GM12872 (cell line): ENCODE measurements at regions not wholly inside any gene's neighbourhood (a gene's known extent, or its start where the extent isn't known, plus 50 kb on each side); places are given as distances from the start of the nearest gene placed in this dataset.

Source experiments
- TF ChIP-seq, protein P1 (sequence below): IDR thresholded peaks from 3 replicates; pipeline ENCODE4 v1.5.1; 2011; ENCODE audit warnings: low read depth, mild to moderate bottlenecking, low read length, moderate library complexity; ENCODE audit not compliant: insufficient read depth

GRCh38 chr2:241943961-241944575 is 74.5 kb downstream of the RTP5 start:
- TF ChIP-seq, protein P1, sequence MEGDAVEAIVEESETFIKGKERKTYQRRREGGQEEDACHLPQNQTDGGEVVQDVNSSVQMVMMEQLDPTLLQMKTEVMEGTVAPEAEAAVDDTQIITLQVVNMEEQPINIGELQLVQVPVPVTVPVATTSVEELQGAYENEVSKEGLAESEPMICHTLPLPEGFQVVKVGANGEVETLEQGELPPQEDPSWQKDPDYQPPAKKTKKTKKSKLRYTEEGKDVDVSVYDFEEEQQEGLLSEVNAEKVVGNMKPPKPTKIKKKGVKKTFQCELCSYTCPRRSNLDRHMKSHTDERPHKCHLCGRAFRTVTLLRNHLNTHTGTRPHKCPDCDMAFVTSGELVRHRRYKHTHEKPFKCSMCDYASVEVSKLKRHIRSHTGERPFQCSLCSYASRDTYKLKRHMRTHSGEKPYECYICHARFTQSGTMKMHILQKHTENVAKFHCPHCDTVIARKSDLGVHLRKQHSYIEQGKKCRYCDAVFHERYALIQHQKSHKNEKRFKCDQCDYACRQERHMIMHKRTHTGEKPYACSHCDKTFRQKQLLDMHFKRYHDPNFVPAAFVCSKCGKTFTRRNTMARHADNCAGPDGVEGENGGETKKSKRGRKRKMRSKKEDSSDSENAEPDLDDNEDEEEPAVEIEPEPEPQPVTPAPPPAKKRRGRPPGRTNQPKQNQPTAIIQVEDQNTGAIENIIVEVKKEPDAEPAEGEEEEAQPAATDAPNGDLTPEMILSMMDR = no peak

GRCh38 chr2:241944821-241945220 is 75.3 kb downstream of the RTP5 start:
- TF ChIP-seq, protein P1 = no peak

DNA sequence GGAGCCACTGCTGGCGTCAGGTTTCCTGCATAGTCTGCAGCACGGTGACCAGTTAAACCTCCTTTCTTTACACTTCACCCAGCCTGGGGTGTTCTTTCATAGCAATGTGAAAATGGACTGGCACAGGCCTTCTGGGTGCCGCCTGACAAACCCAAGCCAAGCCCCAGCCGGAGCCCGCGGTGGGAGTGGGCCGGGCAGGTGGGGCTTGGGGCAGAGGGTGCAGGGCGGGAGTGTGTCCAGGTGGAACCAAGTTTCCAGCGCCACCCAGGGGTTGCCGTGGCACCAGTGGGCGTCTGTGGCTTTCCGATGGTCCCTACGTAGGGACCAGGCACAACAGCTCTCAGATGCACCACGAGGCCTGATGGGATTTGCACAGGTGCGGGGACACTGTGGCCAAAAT is 75.8 kb downstream of the RTP5 start:
- TF ChIP-seq, protein P1 = no peak

DNA sequence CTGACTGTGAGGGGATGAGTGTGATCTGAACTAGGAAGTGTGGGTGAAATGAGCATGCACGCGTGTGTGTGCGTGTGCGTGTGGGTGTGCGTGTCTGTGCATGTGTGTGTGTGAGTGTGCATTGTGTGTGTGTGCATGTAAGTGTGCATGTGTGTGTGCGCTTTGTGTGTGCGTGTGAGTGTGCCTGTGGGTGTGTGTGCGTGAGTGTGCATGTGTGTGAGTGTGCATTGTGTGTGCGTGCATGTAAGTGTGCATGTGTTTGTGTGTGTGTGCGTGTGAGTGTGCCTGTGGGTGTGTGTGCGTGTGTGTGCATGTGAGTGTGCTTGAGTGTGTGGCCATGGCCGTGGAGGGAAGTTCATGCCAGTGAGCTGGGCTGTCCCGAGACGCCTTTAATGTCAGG is 76.3 kb downstream of the RTP5 start:
- TF ChIP-seq, protein P1 = no peak

DNA sequence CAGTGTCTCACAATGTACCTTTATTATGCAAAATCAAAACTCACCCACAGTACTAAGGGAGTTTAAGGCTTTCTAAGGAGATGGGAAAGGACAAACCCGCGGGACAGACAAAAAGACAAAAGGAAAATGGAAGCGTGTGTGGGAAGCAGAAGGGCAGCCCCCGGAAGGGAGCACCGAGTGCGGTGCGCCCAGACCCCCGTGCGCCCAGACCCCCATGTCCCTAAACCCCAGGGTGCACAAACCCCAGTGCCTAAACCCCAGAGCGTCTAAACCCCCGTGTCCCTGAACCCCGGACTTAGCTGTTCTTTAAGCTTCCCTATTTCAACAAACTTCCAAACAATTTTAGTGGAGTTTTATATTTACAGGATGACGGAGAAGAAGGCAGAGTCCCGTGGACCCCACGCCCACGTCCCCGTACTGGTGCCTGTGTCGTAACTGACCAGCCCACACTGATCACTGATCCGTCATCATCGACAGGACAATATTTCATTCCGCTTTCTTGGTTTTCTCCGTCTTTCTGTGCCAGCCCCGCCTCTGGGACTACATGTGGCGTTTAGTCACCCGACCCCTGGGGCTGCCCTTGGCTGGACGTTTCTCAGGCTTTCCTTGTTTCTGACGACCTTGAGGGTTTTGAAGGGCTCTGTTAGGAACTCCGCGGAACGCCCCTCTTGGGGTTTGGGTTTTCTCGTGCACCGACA is 76.9 kb downstream of the RTP5 start:
- TF ChIP-seq, protein P1 = no peak

- TF ChIP-seq, protein P1 = no peak
Measured at GRCh38 chr2:241947004-241947350, 77.4 kb downstream of the RTP5 start.

- TF ChIP-seq, protein P1 = no peak
Measured at GRCh38 chr2:241947401-241947800, 77.9 kb downstream of the RTP5 start.
